CD1c-positive myeloid dendritic cell (primary cell): ENCODE measurements at regions not wholly inside any gene's neighbourhood (a gene's known extent, or its start where the extent isn't known, plus 50 kb on each side); places are given as distances from the start of the nearest gene placed in this dataset.
"Not testable (repeated sequence)": the region's sequence is repeated elsewhere in the genome, so short reads cannot be mapped to it uniquely, and the experiment has no call there.

Source experiments
- DNase-seq: peaks from one replicate; pipeline ENCODE4 v3.0.0-alpha.2; 2016; ENCODE audit errors: extremely low spot score

DNA sequence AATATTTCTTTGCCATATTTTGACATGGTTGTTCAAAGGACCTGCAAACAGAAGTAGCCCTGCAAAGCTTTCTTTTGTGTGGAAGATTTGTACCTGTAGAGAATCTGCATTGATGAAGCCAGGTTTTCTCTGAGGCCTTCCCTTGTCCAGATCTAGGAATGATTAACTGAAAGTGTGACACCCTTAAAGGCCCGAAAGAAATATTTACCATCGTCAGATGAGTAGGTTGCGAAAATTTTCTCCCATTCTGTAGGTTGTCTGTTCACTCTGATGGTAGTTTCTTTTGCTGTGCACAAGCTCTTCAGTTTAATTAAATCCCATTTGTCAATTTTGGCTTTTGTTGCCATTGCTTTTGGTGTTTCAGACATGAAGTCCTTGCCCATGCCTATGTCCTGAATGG, 439.0 kb downstream of the SMARCA1 start:
- DNase-seq = not testable (repeated sequence)

GRCh38 chrX:129077424-129078170, 445.7 kb downstream of the SMARCA1 start:
- DNase-seq = no peak

- no peak for DNase-seq
Measured at GRCh38 chrX:129071390-129071789, 451.9 kb downstream of the SMARCA1 start.

DNA sequence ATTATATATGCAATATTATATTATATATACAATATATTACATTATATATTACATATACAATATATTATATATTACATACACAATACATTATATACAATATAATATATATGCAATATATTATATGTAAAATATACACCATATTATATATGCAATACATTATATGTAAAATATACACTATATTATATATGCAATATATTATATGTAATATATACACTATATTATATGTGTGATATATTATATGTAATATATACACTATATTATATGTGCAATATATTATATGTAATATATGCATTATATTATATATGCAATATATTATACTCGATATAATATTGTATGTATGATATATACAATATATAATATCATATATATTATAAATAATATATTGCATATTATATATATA, 457.4 kb downstream of the SMARCA1 start:
- no peak for DNase-seq

DNA sequence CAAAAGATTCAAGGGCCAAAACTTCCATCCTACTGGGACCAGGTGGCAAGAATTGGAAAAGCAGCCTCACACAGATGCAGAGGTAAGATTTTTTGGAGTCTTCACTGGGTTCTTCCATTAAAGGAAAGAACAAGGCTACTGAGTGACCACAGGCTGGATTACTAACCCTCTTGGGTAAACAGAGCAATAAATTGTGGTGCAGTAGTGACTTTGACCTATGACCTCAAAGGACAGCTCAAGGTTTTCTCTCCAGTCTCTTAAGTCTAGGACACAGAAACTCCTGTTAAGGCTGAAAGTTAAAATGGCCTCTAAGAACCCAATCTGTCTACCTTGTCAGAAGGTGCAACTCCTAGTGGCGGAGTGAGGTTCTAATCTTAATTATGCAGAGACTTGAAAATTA, 464.9 kb downstream of the SMARCA1 start:
- DNase-seq = no peak

GRCh38 chrX:129043138-129043537, 480.2 kb downstream of the SMARCA1 start:
- no peak for DNase-seq

- DNase-seq = no peak
Measured at GRCh38 chrX:129041319-129041718, 482.0 kb downstream of the SMARCA1 start.

DNA sequence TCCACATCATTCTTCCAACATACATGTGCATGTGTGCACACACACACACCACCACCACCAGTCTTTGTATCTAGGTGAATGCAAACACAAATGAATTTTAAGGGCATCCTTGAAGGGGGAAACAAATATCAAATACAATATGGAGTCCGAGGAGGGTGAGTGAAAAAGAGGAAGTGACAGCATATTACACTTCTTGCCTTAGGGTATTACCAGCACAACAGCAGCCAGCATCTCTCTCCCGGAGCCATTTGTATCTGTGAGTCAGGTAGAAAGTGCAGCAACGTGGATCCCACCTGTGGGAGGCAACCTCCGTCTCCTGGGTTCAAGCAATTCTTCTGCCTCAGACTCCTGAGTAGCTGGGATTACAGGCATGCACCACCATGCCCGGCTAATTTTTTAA, 483.2 kb downstream of the SMARCA1 start:
- no peak for DNase-seq

DNA sequence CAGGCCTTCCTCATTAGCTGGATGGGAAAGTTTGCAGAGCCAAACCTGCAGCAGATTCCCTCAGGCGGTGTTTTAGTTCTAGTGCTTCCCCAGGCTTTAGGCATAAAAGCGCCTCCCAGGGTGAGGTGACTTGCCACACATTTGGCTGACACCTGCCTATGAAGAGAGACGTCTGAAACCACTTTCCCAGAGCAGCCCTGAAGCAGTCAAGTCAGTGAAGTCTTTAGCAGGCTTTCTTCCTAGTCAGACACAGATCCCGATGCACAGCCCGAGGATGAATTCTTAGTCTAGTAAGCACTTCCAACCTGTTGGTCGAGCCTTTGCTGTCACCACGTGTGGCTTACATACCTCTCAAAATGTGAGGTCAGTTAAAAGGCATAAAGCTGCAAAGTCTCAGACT, 484.1 kb downstream of the SMARCA1 start:
- DNase-seq = no peak

DNA sequence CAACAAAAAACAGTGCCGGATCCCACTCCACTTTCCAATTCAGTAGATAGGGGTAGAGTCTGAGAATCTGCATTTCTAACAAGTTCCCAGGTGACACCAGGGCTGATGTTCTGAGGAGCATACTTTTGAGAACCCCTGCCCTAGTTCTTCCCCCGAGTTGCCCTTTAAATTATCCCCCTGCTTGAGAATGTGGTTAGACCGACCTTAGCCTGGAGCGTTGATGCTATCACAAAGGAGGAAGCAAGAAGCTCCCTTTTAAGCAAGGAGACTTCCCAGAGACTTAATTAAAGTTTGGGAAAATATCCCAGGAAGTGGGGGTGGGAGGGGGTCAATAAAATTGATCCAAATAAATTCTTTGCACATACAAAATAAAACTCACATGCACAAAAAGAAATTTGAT, 485.9 kb downstream of the SMARCA1 start:
- no peak for DNase-seq

- no peak for DNase-seq
Measured at GRCh38 chrX:129035180-129035579, 488.1 kb downstream of the SMARCA1 start.

GRCh38 chrX:129034196-129034595, 489.1 kb downstream of the SMARCA1 start:
- DNase-seq = no peak

GRCh38 chrX:129026202-129026601, 497.1 kb downstream of the SMARCA1 start:
- no peak for DNase-seq

DNA sequence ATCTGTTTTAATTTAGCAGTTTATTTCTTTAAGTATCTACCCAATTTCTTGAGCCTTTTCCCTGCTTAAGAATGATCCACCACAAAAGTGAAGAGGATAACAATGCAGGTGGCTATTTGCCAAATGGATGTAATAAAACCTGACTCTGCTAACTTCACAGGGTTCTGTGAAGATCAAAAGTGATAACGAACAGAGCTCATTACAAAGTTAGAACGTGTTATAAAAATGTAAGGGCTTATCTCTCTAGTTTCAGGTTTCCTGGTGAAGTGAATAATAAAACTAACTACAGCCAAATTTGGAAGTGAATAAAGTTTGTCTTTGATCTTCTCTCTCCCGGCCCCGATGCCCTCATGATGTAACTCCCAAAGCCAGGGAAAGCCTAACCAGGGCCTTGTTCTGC, 497.9 kb downstream of the SMARCA1 start:
- no peak for DNase-seq

GRCh38 chrX:129019412-129019811, 503.9 kb downstream of the SMARCA1 start:
- no peak for DNase-seq

DNA sequence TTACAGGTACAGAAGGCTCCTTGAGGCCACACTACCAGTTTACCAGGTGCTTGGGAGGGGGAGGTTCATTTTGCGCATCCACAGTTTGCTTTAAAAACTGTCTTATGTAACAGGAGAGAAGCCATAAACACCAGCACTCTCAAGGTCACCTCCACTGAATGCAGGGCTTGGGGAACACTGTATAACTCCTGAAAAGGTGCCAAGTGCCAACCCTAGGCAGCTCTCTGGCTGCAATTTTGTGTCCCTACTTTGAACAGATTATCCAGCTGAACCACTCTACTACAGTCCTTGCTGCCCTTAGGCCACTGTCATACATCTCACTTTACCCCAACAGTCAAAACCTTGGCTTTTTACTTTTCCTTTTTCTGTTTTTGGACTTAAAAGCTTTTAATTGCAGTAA, 507.9 kb downstream of the SMARCA1 start:
- no peak for DNase-seq

DNA sequence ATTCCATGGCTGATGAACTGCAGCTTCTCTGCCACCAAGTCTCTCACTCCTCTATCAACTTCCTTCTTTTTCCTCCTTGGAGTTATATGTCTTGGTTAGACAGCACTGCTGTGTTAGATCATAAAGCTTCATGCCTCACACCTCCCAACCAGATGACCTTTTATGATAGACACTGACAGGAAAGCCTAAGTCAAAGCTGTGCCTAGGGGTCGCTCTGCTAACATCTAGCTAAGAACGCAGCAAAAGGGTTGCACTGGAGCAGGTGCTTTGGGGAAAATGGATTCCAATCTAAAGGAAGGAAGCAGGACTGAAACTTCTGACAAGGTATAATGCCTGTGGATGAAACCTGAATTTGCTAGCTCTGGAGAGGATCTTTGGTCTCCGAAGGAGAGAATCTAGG, 509.7 kb downstream of the SMARCA1 start:
- no peak for DNase-seq

GRCh38 chrX:129007631-129008030, 515.7 kb downstream of the SMARCA1 start:
- DNase-seq = no peak

GRCh38 chrX:129006491-129006890, 516.8 kb downstream of the SMARCA1 start:
- no peak for DNase-seq

DNA sequence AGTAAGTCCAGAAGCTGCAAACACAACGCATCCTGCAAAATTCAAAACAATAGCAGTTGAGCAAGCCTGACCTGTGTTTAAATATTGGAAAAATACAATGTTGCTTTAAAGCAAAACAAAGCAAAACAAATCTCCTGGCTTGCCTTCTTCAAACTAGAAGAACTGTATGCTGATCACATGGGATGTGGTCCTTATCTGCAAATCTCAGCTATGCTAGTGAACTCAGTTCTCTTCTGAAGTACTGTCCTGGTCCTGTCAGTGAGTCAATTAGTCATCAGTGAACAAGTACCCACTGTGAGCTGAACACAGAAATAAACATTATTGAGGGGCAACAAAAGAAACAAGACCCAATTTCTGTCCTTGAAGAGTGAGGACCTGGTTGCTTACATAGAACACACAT, 522.5 kb downstream of the SMARCA1 start:
- no peak for DNase-seq

- no peak for DNase-seq
Measured at GRCh38 chrX:129000018-129000417, 523.3 kb downstream of the SMARCA1 start.

- DNase-seq = no peak
Measured at GRCh38 chrX:128992107-128992971, 531.0 kb downstream of the SMARCA1 start.

- DNase-seq = no peak
Measured at GRCh38 chrX:128975745-128976144, 547.5 kb downstream of the SMARCA1 start.
